Activated CD4-positive, alpha-beta memory T cell treated with anti-CD3 and anti-CD28 coated beads for 36 hours (primary cell): ENCODE measurements at regions not wholly inside any gene's neighbourhood (a gene's known extent, or its start where the extent isn't known, plus 50 kb on each side); places are given as distances from the start of the nearest gene placed in this dataset.

ENCODE experiments used
- CTCF ChIA-PET: fragments of 350-600 bp; sonication (Branson Sonifier 250); formaldehyde crosslinking; loops from one replicate; lab custom pipeline; 2021; ENCODE audit warnings: antibody characterized with exemption, inconsistent platforms; lab: Charles Lee
- POLR2A ChIA-PET: fragments of 350-600 bp; sonication (Branson Sonifier 250); formaldehyde crosslinking; loops from one replicate; lab custom pipeline; 2021; ENCODE audit warnings: antibody characterized with exemption; lab: Charles Lee
- DNase-seq: peaks from one replicate; pipeline ENCODE4 v3.0.0-alpha.2; 2020
- H3K27ac Mint-ChIP-seq: one replicate; pipeline ENCODE4 v1.8.0; 2021; ENCODE audit warnings: mixed read lengths
- H3K27me3 Mint-ChIP-seq: one replicate; pipeline ENCODE4 v1.8.0; 2021; ENCODE audit warnings: mixed read lengths
- H3K36me3 Mint-ChIP-seq: one replicate; pipeline ENCODE4 v1.8.0; 2021; ENCODE audit warnings: mixed read lengths
- H3K4me1 Mint-ChIP-seq: one replicate; pipeline ENCODE4 v1.8.0; 2021; ENCODE audit warnings: low read depth, mixed read lengths
- H3K4me3 Mint-ChIP-seq: one replicate; pipeline ENCODE4 v1.8.0; 2021; ENCODE audit warnings: mild to moderate bottlenecking, mixed read lengths
- H3K9me3 Mint-ChIP-seq: one replicate; pipeline ENCODE4 v1.8.0; 2021; ENCODE audit warnings: mixed read lengths
- intact Hi-C: fragments of 100-400 bp; cut with micrococcal nuclease; formaldehyde crosslinking; loops from one replicate; pipeline ENCODE4 v1.15.1; 2023

DNA sequence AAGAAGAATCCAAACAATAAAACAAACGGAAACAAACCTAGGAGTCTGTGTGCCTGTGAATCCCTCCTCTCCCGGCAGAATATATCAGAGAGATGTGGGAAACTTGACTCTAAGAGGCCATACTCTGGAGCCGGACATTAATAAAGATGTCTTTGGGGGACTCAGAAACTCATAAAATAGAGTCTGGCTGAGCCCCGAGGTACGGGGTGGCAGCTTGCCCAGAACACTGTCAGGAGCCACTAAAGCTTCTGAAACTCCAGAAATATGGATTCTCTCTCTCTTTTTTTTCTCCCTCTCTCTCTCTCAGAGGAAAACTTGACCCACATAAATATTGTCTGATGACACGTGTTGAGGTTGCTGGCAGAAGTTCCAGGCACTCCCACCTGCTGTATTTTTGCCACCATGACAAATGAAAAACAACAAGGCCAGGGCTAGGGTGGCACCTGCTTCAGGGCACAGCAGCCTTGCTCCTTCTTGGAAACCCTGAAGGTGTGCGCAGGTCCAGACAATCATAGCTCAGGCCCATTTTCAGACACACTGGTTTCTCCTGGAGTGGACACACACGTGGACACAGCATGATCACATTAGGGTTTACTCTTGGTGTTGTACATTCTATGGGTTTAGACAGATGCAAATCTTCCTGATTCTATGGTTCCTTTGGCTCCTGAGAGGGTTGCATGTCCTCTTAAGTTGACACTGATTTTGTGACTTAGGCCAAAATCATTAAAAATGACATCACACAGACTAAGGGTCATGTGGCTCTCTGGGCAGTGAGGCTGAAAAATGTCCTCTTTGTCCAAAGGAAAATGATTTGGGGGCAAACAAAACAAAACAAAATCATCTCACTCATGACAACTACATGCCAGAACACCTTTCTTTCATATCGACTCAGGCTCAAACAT lies 282.6 kb upstream of the IRX3 start:
- no peak for DNase-seq
- H3K4me3 Mint-ChIP-seq = no peak overlapping the region
- no peak overlapping the region for H3K27ac Mint-ChIP-seq
- H3K27me3 Mint-ChIP-seq = no peaks in the 10 kb centered on the region
- no peaks in the 10 kb centered on the region for H3K36me3 Mint-ChIP-seq
- ChIA-PET POLR2A (no interaction called here), CTCF (no interaction called here)
- H3K4me1 Mint-ChIP-seq = no peaks in the 10 kb centered on the region
- no peaks in the 10 kb centered on the region for H3K9me3 Mint-ChIP-seq
- intact Hi-C loops = no loop called here

DNA sequence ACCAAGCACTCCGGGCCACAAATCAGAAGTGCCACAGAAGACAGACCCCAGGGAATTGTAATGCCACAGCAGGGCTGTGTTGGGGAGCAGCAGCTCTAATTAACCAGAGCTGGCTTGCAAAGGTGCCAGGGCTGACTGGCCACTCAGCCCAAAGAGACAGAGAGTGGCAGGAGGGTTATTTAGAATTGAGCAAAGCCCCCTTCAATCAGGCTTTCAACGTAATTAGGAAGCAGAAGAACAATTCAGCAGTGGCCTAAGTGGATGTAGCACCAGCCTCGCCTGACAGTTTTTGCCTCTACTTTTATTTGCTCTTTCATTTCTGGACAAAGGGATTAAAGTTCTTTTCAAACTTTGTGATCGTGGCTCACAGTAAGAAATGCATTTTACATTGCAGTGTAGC lies 278.3 kb upstream of the IRX3 start:
- no peak for DNase-seq
- no peak overlapping the region for H3K27ac Mint-ChIP-seq
- H3K27me3 Mint-ChIP-seq = no peaks in the 10 kb centered on the region
- no peak overlapping the region for H3K4me3 Mint-ChIP-seq
- H3K4me1 Mint-ChIP-seq = no peaks in the 10 kb centered on the region
- H3K36me3 Mint-ChIP-seq = no peaks in the 10 kb centered on the region
- intact Hi-C loops = no loop called here
- ChIA-PET CTCF (no interaction called here), POLR2A (no interaction called here)
- no peaks in the 10 kb centered on the region for H3K9me3 Mint-ChIP-seq

DNA sequence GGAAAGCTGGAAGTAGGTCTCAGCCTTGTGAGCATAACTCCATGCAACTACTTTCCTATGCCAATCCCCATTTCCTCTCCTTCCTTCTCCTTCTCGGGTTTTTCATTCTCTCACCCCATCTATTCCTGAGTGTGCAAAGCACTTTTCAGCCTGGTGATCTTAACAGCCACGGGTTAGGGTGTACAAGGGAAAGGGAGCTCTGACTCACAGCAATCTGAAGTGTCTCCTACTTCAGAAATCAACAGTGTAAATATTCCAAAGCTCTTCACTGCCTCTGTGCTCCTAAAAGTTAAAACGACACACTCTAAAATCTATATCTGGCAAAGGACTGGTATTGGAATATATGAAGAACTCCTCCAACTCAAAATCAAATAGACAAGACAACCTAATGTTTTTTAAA lies 268.0 kb upstream of the IRX3 start:
- intact Hi-C loops = no loop called here
- Mint-ChIP-seq H3K4me1 (no peaks in the 10 kb centered on the region), H3K36me3 (no peaks in the 10 kb centered on the region), H3K27me3 (peaks cover 4% of the 10 kb centered on the region), H3K9me3 (no peaks in the 10 kb centered on the region), H3K27ac (no peak overlapping the region), H3K4me3 (no peak overlapping the region)
- CTCF ChIA-PET = no interaction called here
- DNase-seq = no peak
- POLR2A ChIA-PET = no interaction called here

DNA sequence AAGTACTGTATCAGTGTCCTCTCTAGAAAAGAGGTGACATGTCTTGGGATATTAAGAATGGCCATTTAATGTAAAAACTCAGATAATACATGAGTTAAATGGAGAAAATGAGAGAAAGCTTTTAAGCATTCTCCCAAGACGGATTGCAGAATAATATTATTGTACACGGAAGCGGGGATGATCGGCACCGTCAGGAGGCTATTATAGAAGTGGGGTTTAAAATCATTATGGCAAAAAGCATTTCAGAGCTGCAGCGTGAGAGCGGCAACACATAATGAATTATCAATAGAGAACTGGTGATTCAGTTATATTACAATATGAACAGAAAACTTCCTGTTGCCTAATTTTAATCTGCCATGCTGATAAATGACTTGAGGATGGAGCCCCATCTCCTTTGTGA lies 261.7 kb upstream of the IRX3 start:
- Mint-ChIP-seq H3K36me3 (no peaks in the 10 kb centered on the region), H3K4me1 (no peaks in the 10 kb centered on the region), H3K27me3 (peaks cover 4% of the 10 kb centered on the region), H3K27ac (no peak overlapping the region), H3K9me3 (no peaks in the 10 kb centered on the region), H3K4me3 (no peak overlapping the region)
- ChIA-PET CTCF (no interaction called here), POLR2A (no interaction called here)
- DNase-seq = no peak
- intact Hi-C loops = no loop called here

DNA sequence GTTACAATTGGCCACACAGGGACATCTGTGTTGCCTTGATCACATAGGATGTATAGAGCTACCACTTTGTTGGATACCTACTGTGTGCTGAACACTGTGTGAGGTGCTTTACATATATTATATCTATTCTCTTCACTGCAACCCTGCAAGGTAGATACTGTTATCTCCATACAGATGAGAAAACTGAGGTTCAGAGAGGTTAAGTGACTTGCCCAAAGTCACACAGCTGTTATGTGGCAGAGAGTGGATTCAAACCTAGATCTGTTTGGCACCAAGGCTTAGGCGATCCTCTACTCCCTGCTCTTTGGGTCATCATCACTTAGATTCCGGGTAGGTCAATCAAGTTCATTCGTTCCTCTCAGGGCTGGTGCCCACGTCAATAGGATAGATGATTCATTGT lies 260.5 kb upstream of the IRX3 start:
- H3K36me3 Mint-ChIP-seq = no peaks in the 10 kb centered on the region

DNA sequence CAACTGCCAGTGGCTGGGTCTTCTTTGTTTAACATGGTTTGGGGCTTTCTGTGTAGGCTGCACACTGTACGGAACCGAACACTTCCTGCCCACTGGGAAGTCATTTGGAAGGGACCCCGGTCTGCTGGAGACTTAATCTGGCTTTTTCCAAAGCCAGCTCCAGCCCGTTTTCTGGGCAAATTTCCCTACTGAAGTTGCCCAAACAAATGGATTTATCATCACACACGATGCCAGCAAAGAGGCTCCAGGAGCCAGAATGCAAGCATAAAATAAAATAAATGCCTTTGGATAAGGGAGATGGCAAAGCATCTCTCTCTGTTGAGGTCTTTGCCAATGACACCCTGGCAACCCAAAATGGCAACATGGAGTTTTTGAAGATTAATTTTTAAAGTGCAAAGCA lies 259.9 kb upstream of the IRX3 start:
- H3K27ac Mint-ChIP-seq = no peak overlapping the region
- H3K9me3 Mint-ChIP-seq = no peaks in the 10 kb centered on the region
- ChIA-PET POLR2A (no interaction called here), CTCF (no interaction called here)
- H3K27me3 Mint-ChIP-seq = peaks cover 1% of the 10 kb centered on the region
- intact Hi-C loops = no loop called here
- H3K4me1 Mint-ChIP-seq = no peaks in the 10 kb centered on the region
- no peaks in the 10 kb centered on the region for H3K36me3 Mint-ChIP-seq
- DNase-seq = no peak
- H3K4me3 Mint-ChIP-seq = no peak overlapping the region

More for the DNA sequence above, 260.5 kb upstream of the IRX3 start:
- no peak overlapping the region for H3K27ac Mint-ChIP-seq
- H3K9me3 Mint-ChIP-seq = no peaks in the 10 kb centered on the region
- intact Hi-C loops = no loop called here
- no peak overlapping the region for H3K4me3 Mint-ChIP-seq
- ChIA-PET CTCF (no interaction called here), POLR2A (no interaction called here)
- no peaks in the 10 kb centered on the region for H3K4me1 Mint-ChIP-seq
- H3K27me3 Mint-ChIP-seq = peaks cover 4% of the 10 kb centered on the region
- DNase-seq = no peak

DNA sequence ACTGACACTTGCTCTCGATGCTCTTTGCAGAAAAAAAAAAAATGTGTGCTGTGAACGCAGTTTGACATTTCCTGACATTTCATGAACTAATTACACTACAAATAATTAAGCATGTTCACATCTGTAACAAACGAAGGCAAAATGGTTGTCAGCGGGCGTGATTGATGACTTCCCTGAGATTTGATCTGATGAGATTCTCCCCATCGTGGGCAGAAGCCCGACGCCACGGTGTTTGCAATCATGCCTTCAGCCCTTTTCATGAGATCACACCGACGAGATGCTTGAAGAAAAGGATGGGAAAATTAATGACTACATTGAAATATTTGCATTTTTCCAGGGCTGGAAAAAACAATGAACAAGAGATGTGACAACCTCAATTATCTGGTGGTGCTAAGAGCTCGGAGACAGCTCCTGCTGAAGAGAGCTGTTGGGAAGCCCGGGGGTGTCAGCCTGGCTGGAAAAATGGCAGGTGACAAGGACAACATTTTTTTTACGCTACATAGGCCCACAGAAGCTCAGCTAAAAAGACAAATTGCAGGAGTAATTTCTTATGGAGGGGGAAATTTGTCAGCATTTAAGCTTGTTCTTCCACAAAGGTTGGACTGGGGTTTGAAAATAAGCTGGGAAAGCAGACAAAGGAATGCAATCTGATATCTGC lies 259.4 kb upstream of the IRX3 start:
- ChIA-PET CTCF (no interaction called here), POLR2A (no interaction called here)
- Mint-ChIP-seq H3K4me1 (no peaks in the 10 kb centered on the region), H3K27me3 (no peaks in the 10 kb centered on the region), H3K4me3 (no peak overlapping the region), H3K36me3 (no peaks in the 10 kb centered on the region), H3K27ac (no peak overlapping the region), H3K9me3 (no peaks in the 10 kb centered on the region)
- DNase-seq = no peak
- intact Hi-C loops = no loop called here

DNA sequence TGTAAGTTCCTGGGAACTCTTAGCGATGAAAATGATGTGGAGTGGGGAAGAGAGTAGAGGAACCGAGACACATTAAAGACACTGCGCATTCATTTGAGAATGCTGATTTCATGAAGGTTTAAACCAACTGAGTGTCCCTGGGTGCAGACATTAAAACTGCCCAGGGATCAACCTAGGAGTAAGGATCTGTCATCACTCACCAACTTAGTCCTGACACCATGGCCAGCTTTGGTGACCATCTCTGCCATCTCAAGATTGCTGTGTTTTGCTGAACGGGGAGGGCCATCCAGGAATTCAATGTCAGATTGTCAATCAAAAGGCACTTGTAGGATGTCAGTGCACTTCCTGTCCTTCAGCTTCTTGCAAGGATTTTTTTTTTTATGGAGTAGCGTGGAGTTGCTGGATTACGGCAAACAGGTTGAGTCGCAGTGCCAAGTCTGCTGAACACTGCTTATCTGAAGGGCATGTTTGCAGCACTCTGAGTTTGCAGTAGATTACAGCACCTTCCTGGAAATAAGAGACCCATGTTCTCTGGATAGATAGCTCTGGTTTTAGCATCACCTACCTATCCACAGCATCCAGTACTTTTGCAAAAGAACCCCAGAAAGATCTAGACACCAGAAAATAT lies 258.1 kb upstream of the IRX3 start:
- no peak overlapping the region for H3K27ac Mint-ChIP-seq
- no peak for DNase-seq
- ChIA-PET CTCF (no interaction called here), POLR2A (no interaction called here)
- H3K36me3 Mint-ChIP-seq = no peaks in the 10 kb centered on the region
- H3K9me3 Mint-ChIP-seq = no peaks in the 10 kb centered on the region
- H3K4me3 Mint-ChIP-seq = no peak overlapping the region
- H3K4me1 Mint-ChIP-seq = no peaks in the 10 kb centered on the region
- intact Hi-C loops = no loop called here
- no peaks in the 10 kb centered on the region for H3K27me3 Mint-ChIP-seq

DNA sequence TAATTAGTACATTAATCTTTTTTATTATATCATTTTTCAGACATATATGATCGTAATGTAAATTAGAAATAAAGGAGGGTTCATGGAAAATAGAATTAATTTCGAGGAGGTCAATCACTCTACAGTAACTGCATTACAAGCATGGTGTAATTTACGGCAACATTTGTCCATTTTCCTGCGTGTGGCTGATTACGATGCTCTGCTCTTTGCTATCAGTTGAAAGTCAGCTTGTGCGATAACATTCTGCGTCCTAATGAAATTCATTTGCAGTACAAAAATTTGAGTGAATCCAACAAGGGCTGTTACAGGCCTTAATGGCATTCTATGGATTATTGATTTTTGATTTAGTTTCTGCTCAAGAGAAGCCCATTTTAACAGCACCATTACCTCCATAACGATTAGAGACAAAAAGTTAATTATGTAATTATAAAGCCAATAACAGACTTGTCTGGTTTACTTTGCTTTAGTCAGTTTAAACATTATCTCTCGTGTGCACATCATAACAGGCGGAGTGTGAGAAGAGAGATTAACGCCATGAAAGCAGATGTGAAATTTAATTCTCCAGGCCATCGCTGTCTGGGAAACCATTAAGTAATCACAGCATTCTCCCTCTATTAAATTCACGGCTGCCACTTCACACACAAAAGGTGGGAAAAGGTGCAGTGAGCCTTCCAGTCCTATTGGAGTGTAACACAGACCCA lies 256.4 kb upstream of the IRX3 start:
- CTCF ChIA-PET = no interaction called here
- intact Hi-C loops = no loop called here
- H3K9me3 Mint-ChIP-seq = no peaks in the 10 kb centered on the region
- POLR2A ChIA-PET = no interaction called here
- no peak overlapping the region for H3K4me3 Mint-ChIP-seq
- H3K27me3 Mint-ChIP-seq = no peaks in the 10 kb centered on the region
- no peak overlapping the region for H3K27ac Mint-ChIP-seq
- DNase-seq = no peak
- no peaks in the 10 kb centered on the region for H3K36me3 Mint-ChIP-seq
- no peaks in the 10 kb centered on the region for H3K4me1 Mint-ChIP-seq

DNA sequence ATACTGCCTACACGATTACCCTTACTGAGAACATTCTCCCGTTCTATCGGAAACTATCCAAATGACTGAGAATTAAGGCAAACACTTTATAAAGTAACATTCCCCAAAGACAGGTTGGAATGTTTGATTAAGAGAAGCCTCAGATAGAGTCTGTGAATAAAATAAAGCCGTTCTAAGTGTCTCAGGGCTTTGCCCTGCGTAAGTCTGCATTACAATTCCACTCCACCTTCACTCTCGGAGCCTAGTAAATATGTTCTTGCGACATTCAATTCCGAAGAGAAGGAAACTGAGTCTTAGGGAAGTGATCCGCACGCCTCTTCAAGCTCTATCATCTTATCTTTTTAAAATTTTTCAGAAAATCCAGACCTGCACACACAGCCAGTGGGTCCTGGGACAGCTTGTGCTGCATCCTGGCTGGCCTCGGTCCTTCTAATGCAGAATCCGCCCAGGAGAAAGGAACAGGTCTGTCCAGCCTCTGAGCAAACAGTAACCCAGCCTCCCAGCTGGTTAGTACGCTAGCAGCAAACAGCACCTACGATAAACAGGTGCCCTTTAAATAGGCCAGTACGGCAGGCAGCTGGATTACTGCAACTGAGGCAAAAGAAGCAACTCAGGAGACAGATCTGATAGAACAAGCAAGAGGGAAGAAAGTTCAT lies 254.1 kb upstream of the IRX3 start:
- ChIA-PET CTCF (no interaction called here), POLR2A (no interaction called here)
- intact Hi-C loops = no loop called here
- no peak overlapping the region for H3K4me3 Mint-ChIP-seq
- H3K4me1 Mint-ChIP-seq = no peaks in the 10 kb centered on the region
- no peaks in the 10 kb centered on the region for H3K9me3 Mint-ChIP-seq
- no peak overlapping the region for H3K27ac Mint-ChIP-seq
- DNase-seq = no peak
- no peaks in the 10 kb centered on the region for H3K27me3 Mint-ChIP-seq
- no peaks in the 10 kb centered on the region for H3K36me3 Mint-ChIP-seq

DNA sequence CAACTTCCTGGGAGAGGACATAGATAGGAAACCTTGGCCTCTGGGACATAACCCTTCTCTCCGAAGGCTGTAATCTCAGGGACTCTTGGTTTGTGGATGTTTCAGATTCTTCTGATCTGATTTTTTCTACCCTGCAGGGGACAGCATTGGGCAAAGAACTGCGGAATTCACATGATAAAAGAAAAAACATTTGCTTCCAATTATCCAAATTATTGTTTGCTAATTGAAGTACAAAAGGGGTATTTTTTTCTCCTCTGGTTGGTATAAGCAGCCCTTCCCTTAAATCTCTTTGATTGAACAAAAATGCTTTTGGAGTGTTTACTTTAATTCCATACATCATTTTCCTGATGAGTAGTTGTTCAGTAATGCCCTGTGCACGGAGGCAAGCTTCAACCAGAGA lies 251.7 kb upstream of the IRX3 start:
- Mint-ChIP-seq H3K36me3 (no peaks in the 10 kb centered on the region), H3K27ac (no peak overlapping the region), H3K27me3 (no peaks in the 10 kb centered on the region), H3K4me3 (no peak overlapping the region), H3K4me1 (no peaks in the 10 kb centered on the region), H3K9me3 (no peaks in the 10 kb centered on the region)
- DNase-seq = no peak
- ChIA-PET POLR2A (no interaction called here), CTCF (no interaction called here)
- intact Hi-C loops = no loop called here
